GM12878 (cell line): ENCODE measurements at regions not wholly inside any gene's neighbourhood (a gene's known extent, or its start where the extent isn't known, plus 50 kb on each side); places are given as distances from the start of the nearest gene placed in this dataset.

Experiments
- ATAC-seq: fragments of 200-7000 bp; cut with Tn5 transposase; 3 replicates; pipeline ENCODE4 v1.9.1; 2020; ENCODE audit warnings: mild to moderate bottlenecking, moderate library complexity
- BruUV-seq: library from RNA; stranded (reverse); fragments of 400-500 nt; replicated peaks from 2 replicates; lab custom pipeline; 2021; lab: Mats Ljungman, UMichigan
- CTCF ChIA-PET: fragments of 300-600 bp; sonication (Branson Sonifier 250); formaldehyde crosslinking; extraction: SDS; loops from one replicate; lab custom pipeline; 2021; ENCODE audit warnings: inconsistent platforms; lab: Yijun Ruan, JAX
- POLR2A ChIA-PET: fragments of 350-600 bp; formaldehyde crosslinking; extraction: SDS; loops from one replicate; lab custom pipeline; 2021; ENCODE audit warnings: inconsistent platforms; lab: Charles Lee
- RAD21 ChIA-PET: fragments of 300-600 bp; sonication (Branson Sonifier 250); formaldehyde crosslinking; loops from one replicate; lab custom pipeline; 2023; ENCODE audit warnings: antibody characterized with exemption; ENCODE audit not compliant: unreplicated experiment; lab: Charles Lee
- SMC1A ChIA-PET: fragments of 300-600 bp; sonication (Branson Sonifier 250); formaldehyde crosslinking; loops from one replicate; lab custom pipeline; 2023; ENCODE audit not compliant: unreplicated experiment, uncharacterized antibody; lab: Charles Lee
- DNase-seq: peaks from one replicate; pipeline ENCODE4 v3.0.0-alpha.2; 2011; ENCODE audit warnings: low read depth, low spot score
- FAIRE-seq: peaks from 3 replicates; lab custom pipeline; 2011; peaks lifted over from hg19 to GRCh38; lab: Jason Lieb, UNC
- H2AFZ ChIP-seq: 2 replicates; pipeline ENCODE4 v1.6.0; 2011; ENCODE audit warnings: low read depth, low read length, control low read depth; ENCODE audit not compliant: control insufficient read depth
- H3K27ac ChIP-seq: 2 replicates; pipeline ENCODE4 v1.5.1; 2011; ENCODE audit warnings: control low read depth; ENCODE audit not compliant: control insufficient read depth, insufficient read depth
- H3K27me3 ChIP-seq, 2 experiments: replicated peaks in 1 of 2; 2 replicates each; pipeline versions ENCODE4 v1.6.0 to v1.6.1; 2011; ENCODE audit warnings: low read length in 1 of 2; ENCODE audit not compliant: control insufficient read depth in 2 of 2, insufficient read depth in 2 of 2
- H3K36me3 ChIP-seq, 2 experiments: 2 replicates each; pipeline ENCODE4 v1.5.1; 2011; ENCODE audit warnings: low read length in 1 of 2; ENCODE audit not compliant: control insufficient read depth in 2 of 2, insufficient read depth in 2 of 2
- H3K4me1 ChIP-seq: 2 replicates; pipeline ENCODE4 v1.6.1; 2011; ENCODE audit warnings: mild to moderate bottlenecking, low read length, moderate library complexity, mixed read lengths; ENCODE audit not compliant: control insufficient read depth, insufficient read depth
- H3K4me2 ChIP-seq: 2 replicates; pipeline ENCODE4 v1.6.0; 2011; ENCODE audit warnings: control low read depth; ENCODE audit not compliant: control insufficient read depth, insufficient read depth
- H3K4me3 ChIP-seq: fragments of 200-600 bp; sonication (generic); 2 replicates; pipeline ENCODE4 v1.5.1; 2016
- H3K79me2 ChIP-seq: 2 replicates; pipeline ENCODE4 v1.6.0; 2011; ENCODE audit warnings: low read length; ENCODE audit not compliant: control insufficient read depth, insufficient read depth
- H3K9ac ChIP-seq: 2 replicates; pipeline ENCODE4 v1.8.0; 2011; ENCODE audit warnings: low read length, control low read depth, mixed read lengths; ENCODE audit not compliant: control insufficient read depth, insufficient read depth
- H3K9me3 ChIP-seq: replicated peaks from 3 replicates; pipeline ENCODE4 v1.5.1; 2011; ENCODE audit warnings: mild to moderate bottlenecking, low read length; ENCODE audit not compliant: control insufficient read depth, insufficient read depth
- H4K20me1 ChIP-seq: 2 replicates; pipeline ENCODE4 v1.6.0; 2011; ENCODE audit not compliant: control insufficient read depth, insufficient read depth
- ETV6 ChIP-seq, 2 experiments: fragments of 450-650 bp in 1 of 2; IDR thresholded peaks in 1 of 2; conservative IDR thresholded peaks in 1 of 2; 2 replicates each; pipeline ENCODE4 v1.6.1; 2014; ENCODE audit warnings: antibody characterized with exemption in 1 of 2, borderline replicate concordance in 1 of 2, low read depth in 1 of 2, mild to moderate bottlenecking in 1 of 2, moderate library complexity in 1 of 2
- IKZF1 ChIP-seq: fragments of 450-650 bp; conservative IDR thresholded peaks from 2 replicates; pipeline ENCODE4 v1.6.1; 2017; ENCODE audit warnings: antibody characterized with exemption, mild to moderate bottlenecking
- IRF5 ChIP-seq: fragments of 450-650 bp; IDR thresholded peaks from 2 replicates; pipeline ENCODE4 v1.6.1; 2017; ENCODE audit warnings: borderline replicate concordance
- POLR2AphosphoS2 ChIP-seq: IDR thresholded peaks from 2 replicates; pipeline ENCODE4 v1.6.1; 2011; ENCODE audit warnings: low read depth, mild to moderate bottlenecking, low read length, improper control_type of control experiment, moderate library complexity
- ZNF217 ChIP-seq: fragments of 450-650 bp; IDR thresholded peaks from 2 replicates; pipeline ENCODE4 v1.6.1; 2017; ENCODE audit warnings: antibody characterized with exemption, mild to moderate bottlenecking
- WGBS: methylation state at CpG from one replicate; pipeline ENCODE4 v1.1.6; 2016; ENCODE audit warnings: low lambda C conversion rate; ENCODE audit not compliant: insufficient replicate concordance, insufficient coverage; ENCODE audit errors: missing lambda C conversion rate; 5-methylcytosine and 5-hydroxymethylcytosine counted together
- in situ Hi-C: fragments of 300-500 bp; cut with MboI; formaldehyde crosslinking; loops from 9 replicates; pipeline ENCODE4 v1.14.3; 2018; ENCODE audit warnings: mixed read lengths
- intact Hi-C: fragments of 100-400 bp; cut with micrococcal nuclease; formaldehyde crosslinking; loops from one replicate; pipeline ENCODE4 v1.14.2; 2022; ENCODE audit not compliant: unreplicated experiment
- TF ChIP-seq, protein P1 (sequence below): fragments of 450-650 bp; formaldehyde crosslinking; IDR thresholded peaks from 2 replicates; pipeline ENCODE4 v1.4.0; 2022; ENCODE audit warnings: mild to moderate bottlenecking, moderate library complexity
- TF ChIP-seq, protein P2 (sequence below): fragments of 450-650 bp; IDR thresholded peaks from 2 replicates; pipeline ENCODE4 v1.6.1; 2016; ENCODE audit warnings: mild to moderate bottlenecking, moderate library complexity, borderline replicate concordance
- TF ChIP-seq, protein P3 (sequence below): fragments of 450-650 bp; IDR thresholded peaks from 2 replicates; pipeline ENCODE4 v1.6.1; 2014; ENCODE audit warnings: mild to moderate bottlenecking

DNA sequence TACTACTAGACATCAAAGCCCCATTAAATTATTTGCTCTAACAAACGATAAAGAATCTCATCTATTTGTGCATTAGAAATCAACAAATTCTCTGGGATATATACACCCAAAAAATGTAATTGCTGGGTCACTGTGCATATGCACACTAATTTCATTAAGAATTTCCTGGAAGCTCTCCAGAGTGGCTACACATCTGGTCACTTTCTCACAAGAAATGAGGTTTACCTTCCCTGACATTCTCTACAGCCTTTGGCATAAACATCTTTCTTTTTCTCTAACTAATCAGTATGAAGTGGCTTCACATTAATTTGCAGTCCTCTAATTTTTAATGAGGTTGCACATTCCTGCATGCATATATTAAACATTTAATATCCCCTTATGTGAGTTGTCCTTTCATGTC is 150.8 kb upstream of the ANO5 start (continued):
- TF ChIP-seq, protein P1, sequence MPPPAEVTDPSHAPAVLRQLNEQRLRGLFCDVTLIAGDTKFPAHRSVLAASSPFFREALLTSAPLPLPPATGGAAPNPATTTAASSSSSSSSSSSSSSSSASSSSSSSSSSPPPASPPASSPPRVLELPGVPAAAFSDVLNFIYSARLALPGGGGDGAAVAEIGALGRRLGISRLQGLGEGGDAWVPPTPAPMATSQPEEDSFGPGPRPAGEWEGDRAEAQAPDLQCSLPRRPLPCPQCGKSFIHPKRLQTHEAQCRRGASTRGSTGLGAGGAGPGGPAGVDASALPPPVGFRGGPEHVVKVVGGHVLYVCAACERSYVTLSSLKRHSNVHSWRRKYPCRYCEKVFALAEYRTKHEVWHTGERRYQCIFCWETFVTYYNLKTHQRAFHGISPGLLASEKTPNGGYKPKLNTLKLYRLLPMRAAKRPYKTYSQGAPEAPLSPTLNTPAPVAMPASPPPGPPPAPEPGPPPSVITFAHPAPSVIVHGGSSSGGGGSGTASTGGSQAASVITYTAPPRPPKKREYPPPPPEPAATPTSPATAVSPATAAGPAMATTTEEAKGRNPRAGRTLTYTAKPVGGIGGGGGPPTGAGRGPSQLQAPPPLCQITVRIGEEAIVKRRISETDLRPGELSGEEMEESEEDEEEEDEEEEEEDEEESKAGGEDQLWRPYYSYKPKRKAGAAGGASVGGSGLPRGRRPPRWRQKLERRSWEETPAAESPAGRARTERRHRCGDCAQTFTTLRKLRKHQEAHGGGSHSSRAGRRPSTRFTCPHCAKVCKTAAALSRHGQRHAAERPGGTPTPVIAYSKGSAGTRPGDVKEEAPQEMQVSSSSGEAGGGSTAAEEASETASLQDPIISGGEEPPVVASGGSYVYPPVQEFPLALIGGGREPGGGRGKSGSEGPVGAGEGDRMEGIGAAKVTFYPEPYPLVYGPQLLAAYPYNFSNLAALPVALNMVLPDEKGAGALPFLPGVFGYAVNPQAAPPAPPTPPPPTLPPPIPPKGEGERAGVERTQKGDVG = no peak
- TF ChIP-seq ETV6 (conservative IDR thresholded peaks at IDR 0.05 in 1 of 2, IDR thresholded peaks at IDR 0.05 in 1 of 2; ENCODE audit: borderline replicate concordance in 1 of 2, low read depth in 1 of 2) (no peak), IKZF1 (no peak)
- TF ChIP-seq, protein P2, sequence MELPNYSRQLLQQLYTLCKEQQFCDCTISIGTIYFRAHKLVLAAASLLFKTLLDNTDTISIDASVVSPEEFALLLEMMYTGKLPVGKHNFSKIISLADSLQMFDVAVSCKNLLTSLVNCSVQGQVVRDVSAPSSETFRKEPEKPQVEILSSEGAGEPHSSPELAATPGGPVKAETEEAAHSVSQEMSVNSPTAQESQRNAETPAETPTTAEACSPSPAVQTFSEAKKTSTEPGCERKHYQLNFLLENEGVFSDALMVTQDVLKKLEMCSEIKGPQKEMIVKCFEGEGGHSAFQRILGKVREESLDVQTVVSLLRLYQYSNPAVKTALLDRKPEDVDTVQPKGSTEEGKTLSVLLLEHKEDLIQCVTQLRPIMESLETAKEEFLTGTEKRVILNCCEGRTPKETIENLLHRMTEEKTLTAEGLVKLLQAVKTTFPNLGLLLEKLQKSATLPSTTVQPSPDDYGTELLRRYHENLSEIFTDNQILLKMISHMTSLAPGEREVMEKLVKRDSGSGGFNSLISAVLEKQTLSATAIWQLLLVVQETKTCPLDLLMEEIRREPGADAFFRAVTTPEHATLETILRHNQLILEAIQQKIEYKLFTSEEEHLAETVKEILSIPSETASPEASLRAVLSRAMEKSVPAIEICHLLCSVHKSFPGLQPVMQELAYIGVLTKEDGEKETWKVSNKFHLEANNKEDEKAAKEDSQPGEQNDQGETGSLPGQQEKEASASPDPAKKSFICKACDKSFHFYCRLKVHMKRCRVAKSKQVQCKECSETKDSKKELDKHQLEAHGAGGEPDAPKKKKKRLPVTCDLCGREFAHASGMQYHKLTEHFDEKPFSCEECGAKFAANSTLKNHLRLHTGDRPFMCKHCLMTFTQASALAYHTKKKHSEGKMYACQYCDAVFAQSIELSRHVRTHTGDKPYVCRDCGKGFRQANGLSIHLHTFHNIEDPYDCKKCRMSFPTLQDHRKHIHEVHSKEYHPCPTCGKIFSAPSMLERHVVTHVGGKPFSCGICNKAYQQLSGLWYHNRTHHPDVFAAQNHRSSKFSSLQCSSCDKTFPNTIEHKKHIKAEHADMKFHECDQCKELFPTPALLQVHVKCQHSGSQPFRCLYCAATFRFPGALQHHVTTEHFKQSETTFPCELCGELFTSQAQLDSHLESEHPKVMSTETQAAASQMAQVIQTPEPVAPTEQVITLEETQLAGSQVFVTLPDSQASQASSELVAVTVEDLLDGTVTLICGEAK = no peak
- TF ChIP-seq, all 136 proteins: peak for 0

DNA sequence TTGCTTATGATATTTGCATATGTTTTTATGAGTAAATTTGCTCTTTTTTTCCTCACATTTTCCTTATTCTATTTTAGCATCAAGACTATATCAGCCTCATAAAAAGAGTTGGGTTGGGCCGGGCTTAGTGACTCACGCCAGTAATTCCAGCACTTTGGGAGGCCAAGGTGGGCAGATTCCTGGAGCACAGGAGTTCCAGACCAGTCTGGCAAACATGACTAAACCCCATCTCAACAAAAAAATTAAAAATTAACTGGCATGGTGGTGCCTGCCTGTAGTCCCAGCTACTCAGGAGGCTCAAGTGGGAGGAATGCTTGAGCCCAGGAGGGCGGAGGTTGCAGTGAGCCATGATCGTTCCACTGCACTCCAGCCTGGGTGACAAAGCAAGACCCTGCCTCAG is 148.8 kb upstream of the ANO5 start:
- in situ Hi-C loops (no loop called here), intact Hi-C loops (no loop called here)
- Histone ChIP-seq H3K9ac (no peak overlapping the region), H3K4me3 (no peak overlapping the region), H3K27ac (no peak overlapping the region), H3K27me3 (no peaks in the 10 kb centered on the region), H4K20me1 (no peaks in the 10 kb centered on the region), H3K4me1 (no peaks in the 10 kb centered on the region), H3K79me2 (no peaks in the 10 kb centered on the region), H3K36me3 (no peaks in the 10 kb centered on the region), H3K9me3 (no peaks in the 10 kb centered on the region), H2AFZ (no peak overlapping the region), H3K4me2 (no peak overlapping the region)
- ChIA-PET RAD21 (no interaction called here), SMC1A (no interaction called here), POLR2A (no interaction called here), CTCF (no interaction called here)
- DNase-seq (no peak), ATAC-seq (no peak), FAIRE-seq (no peak)
- no TSS peak for BruUV-seq
- 22% methylated on average over 4 of the region's 4 CpGs for WGBS
- TF ChIP-seq IRF5 = no peak
- TF ChIP-seq POLR2AphosphoS2 = no peak
- TF ChIP-seq, protein P3, sequence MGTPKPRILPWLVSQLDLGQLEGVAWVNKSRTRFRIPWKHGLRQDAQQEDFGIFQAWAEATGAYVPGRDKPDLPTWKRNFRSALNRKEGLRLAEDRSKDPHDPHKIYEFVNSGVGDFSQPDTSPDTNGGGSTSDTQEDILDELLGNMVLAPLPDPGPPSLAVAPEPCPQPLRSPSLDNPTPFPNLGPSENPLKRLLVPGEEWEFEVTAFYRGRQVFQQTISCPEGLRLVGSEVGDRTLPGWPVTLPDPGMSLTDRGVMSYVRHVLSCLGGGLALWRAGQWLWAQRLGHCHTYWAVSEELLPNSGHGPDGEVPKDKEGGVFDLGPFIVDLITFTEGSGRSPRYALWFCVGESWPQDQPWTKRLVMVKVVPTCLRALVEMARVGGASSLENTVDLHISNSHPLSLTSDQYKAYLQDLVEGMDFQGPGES = no peak
- TF ChIP-seq ZNF217 = no peak
